ENCODE measurements at regions not wholly inside any gene's neighbourhood (a gene's known extent, or its start where the extent isn't known, plus 50 kb on each side); places are given as distances from the start of the nearest gene placed in this dataset.

- no peak for TF ChIP-seq CTCF (optimal IDR thresholded peaks at IDR 0.05 in 1 of 3, IDR thresholded peaks at IDR 0.05 in 1 of 3, conservative IDR thresholded peaks at IDR 0.05 in 1 of 3; ENCODE audit: extremely low read depth in 1 of 3, insufficient read depth in 2 of 3, low read length in 3 of 3)
- no peak for TF ChIP-seq EZH2 (IDR thresholded peaks at IDR 0.05; ENCODE audit: low read length)
These were observed 208.1 kb downstream of the OPA1 start for GRCh38 chr3:193801097-193801496.

All from keratinocyte (primary cell).